Peyer's patch (tissue), 4 donors: ENCODE measurements at regions not wholly inside any gene's neighbourhood (a gene's known extent, or its start where the extent isn't known, plus 50 kb on each side); places are given as distances from the start of the nearest gene placed in this dataset.

Experiments used
- POLR2A ChIP-seq, 2 donors: fragments of 450-650 bp; IDR thresholded peaks; one replicate each; pipeline ENCODE4 v1.5.1; 2017; ENCODE audit warnings: antibody characterized with exemption in 2 of 2, mild to moderate bottlenecking in 2 of 2, moderate library complexity in 2 of 2
- TF ChIP-seq, protein P1 (sequence below), 6 experiments: fragments of 450-650 bp in 4 of 6; fragments of 200-600 bp in 2 of 6; sonication (generic) in 1 of 6; IDR thresholded peaks; one replicate each; pipeline ENCODE4 v1.5.1; 2017 to 2019; ENCODE audit warnings: antibody characterized with exemption in 6 of 6, mild to moderate bottlenecking in 3 of 6, moderate library complexity in 1 of 6

GRCh38 chr10:33092596-33092995, 134.6 kb upstream of the ITGB1 start:
- TF ChIP-seq POLR2A (IDR thresholded peaks at IDR 0.05): no peak
- TF ChIP-seq, protein P1, sequence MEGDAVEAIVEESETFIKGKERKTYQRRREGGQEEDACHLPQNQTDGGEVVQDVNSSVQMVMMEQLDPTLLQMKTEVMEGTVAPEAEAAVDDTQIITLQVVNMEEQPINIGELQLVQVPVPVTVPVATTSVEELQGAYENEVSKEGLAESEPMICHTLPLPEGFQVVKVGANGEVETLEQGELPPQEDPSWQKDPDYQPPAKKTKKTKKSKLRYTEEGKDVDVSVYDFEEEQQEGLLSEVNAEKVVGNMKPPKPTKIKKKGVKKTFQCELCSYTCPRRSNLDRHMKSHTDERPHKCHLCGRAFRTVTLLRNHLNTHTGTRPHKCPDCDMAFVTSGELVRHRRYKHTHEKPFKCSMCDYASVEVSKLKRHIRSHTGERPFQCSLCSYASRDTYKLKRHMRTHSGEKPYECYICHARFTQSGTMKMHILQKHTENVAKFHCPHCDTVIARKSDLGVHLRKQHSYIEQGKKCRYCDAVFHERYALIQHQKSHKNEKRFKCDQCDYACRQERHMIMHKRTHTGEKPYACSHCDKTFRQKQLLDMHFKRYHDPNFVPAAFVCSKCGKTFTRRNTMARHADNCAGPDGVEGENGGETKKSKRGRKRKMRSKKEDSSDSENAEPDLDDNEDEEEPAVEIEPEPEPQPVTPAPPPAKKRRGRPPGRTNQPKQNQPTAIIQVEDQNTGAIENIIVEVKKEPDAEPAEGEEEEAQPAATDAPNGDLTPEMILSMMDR (IDR thresholded peaks at IDR 0.05): no peak
